Left renal pelvis (tissue), 4 donors: ENCODE measurements at regions not wholly inside any gene's neighbourhood (a gene's known extent, or its start where the extent isn't known, plus 50 kb on each side); places are given as distances from the start of the nearest gene placed in this dataset.
"Not testable (repeated sequence)": the region's sequence is repeated elsewhere in the genome, so short reads cannot be mapped to it uniquely, and the experiment has no call there.

ENCODE experiments used
- DNase-seq, 4 donors: peaks; one replicate each; pipeline ENCODE4 v3.0.0-alpha.2; 2013; ENCODE audit warnings: low read depth in 4 of 4, low spot score in 3 of 4

DNA sequence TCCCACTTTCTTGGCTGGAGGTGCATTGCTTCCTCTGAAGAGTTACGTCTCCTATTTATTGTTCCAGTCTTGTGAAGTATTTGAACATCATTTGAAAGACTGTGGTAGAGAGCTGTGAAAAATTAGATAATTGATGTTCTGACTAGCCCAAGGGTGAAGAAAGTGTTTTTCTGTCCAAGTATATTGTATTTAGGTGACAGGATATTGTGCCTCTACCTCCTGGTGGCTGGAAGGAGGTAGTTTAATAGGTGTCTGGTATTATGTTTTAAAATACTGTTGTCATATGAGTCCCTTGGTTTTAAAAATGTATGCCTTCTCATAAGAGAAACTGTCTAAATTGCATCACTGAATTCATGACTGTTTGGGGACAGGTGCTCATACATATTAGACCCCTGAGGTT, 226.0 kb downstream of the SPRY1 start:
- no peak for DNase-seq

GRCh38 chr4:123623611-123624010, 227.0 kb downstream of the SPRY1 start:
- no peak for DNase-seq

GRCh38 chr4:123624959-123625358, 228.4 kb downstream of the SPRY1 start:
- no peak for DNase-seq

GRCh38 chr4:123628288-123628687, 231.7 kb downstream of the SPRY1 start:
- no peak for DNase-seq

GRCh38 chr4:123631786-123632692, 235.4 kb downstream of the SPRY1 start:
- DNase-seq = no peak

- no peak for DNase-seq
These were observed 236.1 kb downstream of the SPRY1 start for GRCh38 chr4:123632693-123633030.

DNA sequence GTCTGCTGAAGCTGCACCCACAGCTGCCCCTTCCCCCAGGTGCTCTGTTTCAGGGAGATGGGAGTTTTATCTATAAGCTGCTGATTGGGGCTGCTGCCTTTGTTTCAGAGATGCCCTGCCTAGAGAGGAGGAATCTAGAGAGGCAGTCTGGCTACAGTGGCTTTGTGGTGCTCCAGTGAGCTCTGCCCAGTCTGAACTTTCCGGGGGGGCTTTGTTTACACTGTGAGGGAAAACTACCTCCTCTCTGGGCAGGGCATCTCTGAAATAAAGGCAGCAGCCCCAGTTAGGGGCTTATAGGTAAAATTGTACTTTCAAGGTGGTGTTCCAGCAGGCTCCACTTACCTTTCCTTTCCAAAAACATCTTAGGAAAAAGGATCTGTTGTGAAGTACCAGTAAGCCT, 242.2 kb downstream of the SPRY1 start:
- no peak for DNase-seq

DNA sequence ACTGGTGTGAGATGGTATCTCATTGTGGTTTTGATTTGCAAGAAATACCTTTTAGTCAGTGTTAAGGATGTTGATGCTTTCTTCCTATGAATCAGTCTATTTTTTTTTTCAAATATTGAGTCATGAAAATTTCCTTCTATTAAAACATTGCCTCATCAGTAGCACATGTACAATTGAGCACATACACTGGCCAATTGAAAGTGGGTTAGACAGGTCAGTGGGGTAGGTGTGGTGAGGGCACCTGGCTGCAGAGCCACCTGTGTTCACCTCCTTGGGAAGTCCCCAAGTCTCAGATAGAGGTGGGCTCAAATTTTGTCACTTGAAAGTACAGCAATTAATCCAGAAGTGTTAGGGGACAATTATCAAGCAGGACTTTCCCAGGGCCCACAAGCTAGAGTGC, 243.7 kb downstream of the SPRY1 start:
- DNase-seq = no peak

- no peak for DNase-seq
These were observed 244.2 kb downstream of the SPRY1 start for GRCh38 chr4:123640824-123641223.

DNA sequence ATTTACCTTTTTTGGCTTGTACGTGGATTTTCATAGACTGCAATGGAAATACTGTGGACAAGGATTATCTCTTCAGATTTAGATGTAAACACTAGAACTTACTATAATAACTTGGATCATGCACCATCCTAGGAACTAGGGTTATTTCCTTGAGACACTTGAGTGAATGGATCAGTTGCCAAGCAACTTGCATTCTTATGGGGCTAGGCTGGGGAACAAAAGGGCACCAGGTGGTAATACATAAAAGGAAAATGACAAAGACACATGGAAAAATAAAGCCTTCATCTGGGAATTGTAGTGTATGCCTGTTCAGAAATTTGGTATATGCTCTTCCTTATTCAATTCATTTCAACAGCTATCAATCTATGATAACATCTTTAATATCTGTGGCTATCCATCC, 247.1 kb downstream of the SPRY1 start:
- no peak for DNase-seq

GRCh38 chr4:123649250-123649644, 252.7 kb downstream of the SPRY1 start:
- DNase-seq = no peak

DNA sequence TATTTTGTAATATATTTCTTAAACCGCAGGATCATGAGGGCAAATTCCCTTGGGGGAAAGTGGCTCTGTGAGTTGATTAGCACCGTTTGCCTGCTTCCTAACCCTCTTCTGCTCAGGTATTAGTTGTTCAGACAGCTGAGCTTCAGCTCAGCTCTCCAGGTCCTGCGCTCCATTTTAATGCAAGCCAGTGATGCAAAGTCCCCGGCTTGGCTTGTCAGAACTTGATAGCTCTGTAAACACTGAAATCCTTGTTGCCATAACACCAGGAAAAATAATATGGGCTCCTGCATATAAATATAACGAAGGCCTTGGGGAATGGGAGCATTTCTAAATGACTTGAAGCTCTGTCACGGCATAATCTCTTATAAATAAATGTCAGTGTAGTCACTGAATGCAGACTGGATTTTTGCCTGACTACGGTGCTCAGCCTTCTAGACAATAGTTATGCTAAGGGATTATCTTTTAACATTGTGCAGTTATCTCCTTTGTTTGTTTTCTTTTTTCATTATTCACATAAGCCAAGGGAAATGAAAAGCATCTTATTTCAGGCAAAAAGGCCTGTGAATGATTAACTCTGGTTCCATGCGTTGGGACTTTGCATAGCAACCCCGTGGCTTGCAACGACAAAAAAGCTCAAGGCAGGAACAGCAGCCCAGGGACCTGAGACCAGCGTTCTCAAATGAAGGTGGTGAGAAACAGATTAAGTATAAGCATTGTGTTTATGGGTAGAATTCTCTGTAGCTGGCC, 253.2 kb downstream of the SPRY1 start:
- DNase-seq = peak in 1 of 4 donors; percentile 71

DNA sequence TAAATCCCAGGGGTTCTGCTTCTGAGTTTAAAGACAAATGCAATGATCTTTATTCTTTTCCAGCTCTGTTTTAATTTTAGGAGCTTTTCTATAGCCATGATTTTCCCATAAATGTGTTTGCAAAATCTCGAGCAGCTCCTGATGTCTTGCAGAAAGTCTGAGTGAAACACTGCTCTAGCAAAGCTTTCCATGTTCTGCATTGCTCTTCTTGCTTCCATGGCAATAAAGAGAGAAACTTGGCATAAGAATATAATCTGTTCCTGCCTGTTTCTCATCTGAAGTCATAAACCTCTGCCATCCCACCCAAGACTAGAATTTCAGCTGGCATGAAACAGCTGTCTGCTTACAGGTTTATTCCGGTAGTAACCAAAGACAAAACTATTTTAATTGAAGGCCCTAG, 254.5 kb downstream of the SPRY1 start:
- no peak for DNase-seq

- DNase-seq = no peak
These were observed 255.1 kb downstream of the SPRY1 start for GRCh38 chr4:123651536-123652180.

DNA sequence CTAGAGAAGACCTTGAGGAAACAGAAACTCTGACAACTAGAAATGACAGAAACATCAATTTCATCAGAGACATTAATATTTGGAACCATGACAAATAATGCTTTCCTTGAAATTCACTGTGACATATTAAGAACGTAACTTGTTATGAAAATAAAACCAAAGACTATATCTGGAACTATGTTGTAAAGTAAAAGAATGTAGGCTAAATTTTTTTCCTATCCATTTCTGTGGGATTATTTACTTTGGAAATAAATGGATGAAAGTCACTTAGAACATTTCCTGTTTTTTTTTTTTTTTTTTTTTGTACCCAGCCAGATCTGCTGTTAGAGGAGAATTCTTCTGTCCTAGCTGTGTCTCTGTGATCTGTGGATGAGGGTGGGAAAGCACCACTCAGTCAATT, 255.9 kb downstream of the SPRY1 start:
- DNase-seq = no peak

- no peak for DNase-seq
These were observed 256.6 kb downstream of the SPRY1 start for GRCh38 chr4:123653236-123653635.

DNA sequence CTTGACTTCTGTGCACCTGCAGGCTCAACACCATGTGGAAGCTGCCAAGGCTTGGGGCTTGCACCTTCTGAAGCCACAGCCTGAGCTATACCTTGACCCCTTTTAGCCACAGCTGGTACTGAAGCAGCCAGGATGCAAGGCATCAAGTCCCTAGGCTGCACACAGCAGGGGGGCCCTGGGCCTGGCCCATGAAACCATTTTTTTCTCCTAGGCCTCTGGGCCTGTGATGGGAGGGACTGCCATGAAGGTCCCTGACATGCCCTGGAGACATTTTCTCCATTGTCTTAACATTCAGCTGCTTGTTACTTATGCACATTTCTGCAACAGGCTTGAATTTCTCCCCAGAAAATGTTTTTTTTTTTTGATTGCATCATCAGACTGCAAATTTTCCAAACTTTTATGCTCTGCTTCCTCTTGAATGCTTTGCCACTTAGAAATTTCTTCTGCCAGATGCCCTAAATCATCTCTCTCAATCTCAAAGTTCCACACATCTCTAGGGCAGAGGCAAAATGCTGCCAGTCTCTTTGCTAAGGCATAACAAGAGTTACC, 260.2 kb downstream of the SPRY1 start:
- DNase-seq = not testable (repeated sequence)

- DNase-seq = not testable (repeated sequence)
These were observed 261.0 kb downstream of the SPRY1 start for GRCh38 chr4:123657606-123658005.

DNA sequence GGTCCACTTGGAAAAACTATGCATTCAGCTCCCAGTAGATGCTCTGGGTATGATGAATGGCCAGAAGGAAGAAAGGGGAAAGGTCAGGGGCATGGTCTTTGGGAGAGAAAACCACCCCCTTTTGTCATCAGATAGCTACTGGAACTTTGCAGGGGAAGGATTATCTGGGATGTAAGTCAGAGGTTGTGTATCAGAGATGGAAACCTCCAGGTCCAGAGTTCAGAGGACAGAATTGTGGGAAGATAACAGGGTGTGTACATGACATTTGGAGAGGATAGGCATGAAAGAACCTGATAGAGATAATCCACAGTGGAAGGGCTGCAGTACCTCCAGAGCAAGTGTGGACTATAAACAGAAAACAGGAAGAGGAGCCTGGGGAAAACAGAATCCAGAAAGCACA, 262.7 kb downstream of the SPRY1 start:
- DNase-seq = no peak

DNA sequence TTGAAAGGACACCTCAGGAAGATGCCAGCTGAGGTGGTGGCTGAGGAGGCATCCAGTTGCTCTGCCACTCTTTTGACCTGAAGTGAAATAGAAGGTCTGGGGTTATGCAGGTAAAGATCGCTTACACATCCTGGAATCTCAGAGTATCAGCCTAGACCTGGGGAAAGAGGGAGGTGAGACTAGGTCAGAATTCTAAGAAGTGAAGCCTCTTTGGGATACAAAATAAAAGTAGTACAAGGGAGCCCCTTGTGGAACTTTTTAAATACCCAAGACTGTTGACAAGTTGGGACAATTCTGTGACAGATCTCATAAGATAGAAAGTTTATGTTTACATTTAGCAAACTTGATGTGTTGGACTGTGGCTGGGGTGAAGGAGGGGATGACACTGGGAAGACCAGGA, 263.1 kb downstream of the SPRY1 start:
- DNase-seq = no peak

DNA sequence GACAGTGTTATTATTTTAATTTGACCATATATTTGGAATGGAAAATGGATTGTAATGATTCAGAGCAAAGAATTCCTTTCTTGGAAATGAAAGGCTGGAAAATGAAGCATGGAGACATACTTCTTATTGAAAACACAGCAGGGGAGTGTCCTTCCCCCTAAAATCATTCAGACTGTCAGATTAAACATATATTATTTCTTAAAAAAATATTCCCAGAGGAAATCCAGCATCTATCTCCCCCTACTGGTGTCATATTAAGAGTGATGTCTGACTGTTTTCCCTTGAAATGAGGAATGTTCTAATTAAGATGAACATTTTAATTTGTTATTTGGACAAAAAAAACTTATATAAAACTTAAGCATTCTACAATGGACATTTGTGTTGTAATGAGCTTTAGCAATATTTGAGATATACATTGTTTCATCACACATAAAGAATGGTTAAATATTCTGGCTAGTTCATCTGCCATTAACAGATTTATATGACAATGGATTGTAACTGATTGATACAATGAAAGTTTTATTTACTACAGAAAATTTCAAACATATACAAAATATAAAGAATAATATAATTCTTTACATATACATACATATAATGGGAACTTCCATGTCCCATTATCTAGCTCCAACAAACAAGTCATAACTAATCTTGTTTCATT, 264.6 kb downstream of the SPRY1 start:
- no peak for DNase-seq
